Psoas muscle (tissue), 7 donors: ENCODE measurements at regions not wholly inside any gene's neighbourhood (a gene's known extent, or its start where the extent isn't known, plus 50 kb on each side); places are given as distances from the start of the nearest gene placed in this dataset.

Source experiments
- ATAC-seq, 4 donors: fragments of 200-7000 bp; cut with Tn5 transposase; one replicate each; pipeline ENCODE4 v1.9.1; 2020; ENCODE audit warnings: moderate library complexity in 3 of 4, mild to moderate bottlenecking in 2 of 4
- DNase-seq, 2 donors: peaks; one replicate each; pipeline ENCODE4 v3.0.0-alpha.2; 2020
- H3K27ac ChIP-seq: fragments of 200-600 bp; one replicate; pipeline ENCODE4 v1.8.0; 2022
- H3K27me3 ChIP-seq, 3 donors: fragments of 200-600 bp in 1 of 3; one replicate each; pipeline versions ENCODE4 v1.6.1 to v1.8.0; 2013 to 2022; ENCODE audit warnings: low read length in 2 of 3, mild to moderate bottlenecking in 2 of 3, moderate library complexity in 1 of 3; ENCODE audit not compliant: insufficient read depth in 3 of 3
- H3K36me3 ChIP-seq, 2 donors: fragments of 200-600 bp in 1 of 2; one replicate each; pipeline versions ENCODE4 v1.6.1 to v1.8.0; 2013 to 2022; ENCODE audit warnings: low read depth in 1 of 2, mild to moderate bottlenecking in 1 of 2, moderate library complexity in 1 of 2; ENCODE audit not compliant: insufficient read depth in 1 of 2
- H3K4me1 ChIP-seq: fragments of 200-600 bp; one replicate; pipeline ENCODE4 v1.8.0; 2022
- H3K4me3 ChIP-seq: fragments of 200-600 bp; one replicate; pipeline ENCODE4 v1.8.0; 2022; ENCODE audit warnings: mild to moderate bottlenecking
- H3K9me3 ChIP-seq: fragments of 200-600 bp; one replicate; pipeline ENCODE4 v1.8.0; 2022
- CTCF ChIP-seq: fragments of 200-600 bp; IDR thresholded peaks from one replicate; pipeline ENCODE4 v1.8.0; 2022; ENCODE audit warnings: antibody characterized with exemption
- WGBS, 3 donors: extraction: QIAGEN DNeasy Blood & Tissue Kit; methylation state at CpG; one replicate each; pipeline versions ENCODE4 v1.1.6 to v1.1.7; 2013; 5-methylcytosine and 5-hydroxymethylcytosine counted together
- intact Hi-C, 2 donors: fragments of 100-400 bp; cut with DNase I; formaldehyde crosslinking; loops; one replicate each; pipeline versions ENCODE4 v1.11.0 to v1.14.2; 2022
- donor health status: healthy with polysubstance abuse.
- donor health status: DM: no; HTN: no; CAD: no; lungs with moderate emphysema.
- donor health status: Bipolar disorder and iron deficiency.
- donor health status: healthy.
- donor health status: DM: yes; HTN: yes; CAD: no.
- donor health status: DM: no; HTN: no; CAD: no.
- donor health status: DM: yes; HTN: yes; CAD: no.

GRCh38 chr6:122323361-122323760 is 76.1 kb upstream of the HSF2 start:
- TF ChIP-seq CTCF = no peak
- intact Hi-C loops = no loop called here
- Histone ChIP-seq H3K4me1 (peaks cover 6% of the 10 kb centered on the region), H3K27ac (no peak overlapping the region), H3K27me3 (no peaks in the 10 kb centered on the region), H3K9me3 (no peaks in the 10 kb centered on the region), H3K4me3 (peak overlapping the region; percentile 47), H3K36me3 (no peaks in the 10 kb centered on the region)
- no peak for ATAC-seq
- 39 to 47% (median 39%) methylated on average over 2 of the region's 2 CpGs for WGBS, 3 donors
- no peak for DNase-seq

GRCh38 chr6:122330315-122330714 is 69.1 kb upstream of the HSF2 start:
- WGBS, 3 donors = 38 to 59% (median 51%) methylated on average over 1 of the region's 1 CpG
- Histone ChIP-seq H3K9me3 (no peaks in the 10 kb centered on the region), H3K4me1 (no peaks in the 10 kb centered on the region), H3K4me3 (no peak overlapping the region), H3K27ac (no peak overlapping the region), H3K36me3 (no peaks in the 10 kb centered on the region), H3K27me3 (no peaks in the 10 kb centered on the region)
- ATAC-seq (no peak), DNase-seq (no peak)
- no peak for TF ChIP-seq CTCF
- intact Hi-C loops = no loop called here

- H3K27me3 ChIP-seq = no peaks in the 10 kb centered on the region
- DNase-seq = no peak
- no peak for TF ChIP-seq CTCF
- 41 to 50% (median 41%) methylated on average over 3 of the region's 3 CpGs for WGBS, 3 donors
- intact Hi-C loops = no loop called here
- H3K4me1 ChIP-seq = no peaks in the 10 kb centered on the region
- H3K4me3 ChIP-seq = no peak overlapping the region
- H3K36me3 ChIP-seq = no peaks in the 10 kb centered on the region
- H3K9me3 ChIP-seq = no peaks in the 10 kb centered on the region
- H3K27ac ChIP-seq = no peak overlapping the region
- no peak for ATAC-seq
Measured at GRCh38 chr6:122337645-122338044, 61.8 kb upstream of the HSF2 start.

GRCh38 chr6:122339661-122340060 is 59.8 kb upstream of the HSF2 start:
- DNase-seq (no peak), ATAC-seq (no peak)
- TF ChIP-seq CTCF = no peak
- Histone ChIP-seq H3K27ac (no peak overlapping the region), H3K36me3 (no peaks in the 10 kb centered on the region), H3K9me3 (no peaks in the 10 kb centered on the region), H3K4me1 (no peaks in the 10 kb centered on the region), H3K4me3 (no peak overlapping the region), H3K27me3 (peaks cover 0 to 2% (median 0%) of the 10 kb centered on the region in 3 donors)
- 25 to 56% (median 52%) methylated on average over 2 of the region's 2 CpGs for WGBS, 3 donors
- intact Hi-C loops = no loop called here

GRCh38 chr6:122347280-122347679 is 52.2 kb upstream of the HSF2 start:
- DNase-seq (no peak), ATAC-seq (no peak)
- intact Hi-C loops = no loop called here
- Histone ChIP-seq H3K36me3 (no peaks in the 10 kb centered on the region), H3K4me3 (no peak overlapping the region), H3K27ac (no peak overlapping the region), H3K9me3 (no peaks in the 10 kb centered on the region), H3K4me1 (no peaks in the 10 kb centered on the region), H3K27me3 (peaks cover 0 to 2% (median 2%) of the 10 kb centered on the region in 3 donors)
- no peak for TF ChIP-seq CTCF
- WGBS, 3 donors = 23 to 37% (median 37%) methylated on average over 2 of the region's 2 CpGs
